GM19467 (cell line): ENCODE measurements at regions not wholly inside any gene's neighbourhood (a gene's known extent, or its start where the extent isn't known, plus 50 kb on each side); places are given as distances from the start of the nearest gene placed in this dataset.

Experiments used
- ATAC-seq: cut with Tn5 transposase; IDR thresholded peaks from one replicate; pipeline ENCODE4 v1.9.1; 2021; ENCODE audit warnings: mild to moderate bottlenecking, moderate library complexity; ENCODE audit not compliant: unreplicated experiment

DNA sequence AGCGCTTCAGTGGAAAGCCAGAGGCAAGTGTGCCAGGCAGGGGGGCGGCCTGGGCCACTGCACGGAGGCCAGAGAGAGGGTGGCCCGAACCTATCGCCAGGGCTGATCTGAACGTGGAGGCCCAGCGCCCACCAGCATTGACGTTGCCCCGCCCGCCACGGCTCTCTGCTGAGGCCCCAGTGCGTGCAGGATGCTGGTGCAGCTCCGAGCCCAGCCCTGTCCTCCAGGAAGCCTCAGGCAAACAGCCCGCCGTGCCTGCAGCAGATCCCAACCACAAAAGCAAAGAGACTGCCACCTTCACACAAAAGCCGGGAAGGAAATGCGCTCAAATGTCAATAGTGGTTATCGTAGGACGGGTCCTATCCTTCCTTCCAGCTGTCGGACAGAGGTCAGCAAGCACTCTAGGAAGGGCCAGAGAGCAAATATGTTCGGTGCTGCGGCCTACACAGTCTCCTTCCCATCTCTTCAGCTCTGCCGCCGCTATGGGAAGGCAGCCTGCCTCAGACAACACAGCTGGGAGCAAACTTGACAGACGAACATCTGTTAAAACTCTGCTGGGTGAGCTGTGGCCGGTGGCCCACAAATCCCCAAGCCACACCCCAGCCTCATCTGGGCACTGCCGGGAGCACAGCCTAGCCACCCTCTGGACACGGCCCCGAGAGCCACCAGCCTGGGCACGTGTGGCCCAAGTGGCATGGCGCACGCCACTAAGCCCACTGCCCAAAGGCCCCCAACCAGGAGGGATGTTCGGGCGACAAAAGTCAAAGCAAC is 146.2 kb downstream of the CRYBB2 start:
- no peak for ATAC-seq

DNA sequence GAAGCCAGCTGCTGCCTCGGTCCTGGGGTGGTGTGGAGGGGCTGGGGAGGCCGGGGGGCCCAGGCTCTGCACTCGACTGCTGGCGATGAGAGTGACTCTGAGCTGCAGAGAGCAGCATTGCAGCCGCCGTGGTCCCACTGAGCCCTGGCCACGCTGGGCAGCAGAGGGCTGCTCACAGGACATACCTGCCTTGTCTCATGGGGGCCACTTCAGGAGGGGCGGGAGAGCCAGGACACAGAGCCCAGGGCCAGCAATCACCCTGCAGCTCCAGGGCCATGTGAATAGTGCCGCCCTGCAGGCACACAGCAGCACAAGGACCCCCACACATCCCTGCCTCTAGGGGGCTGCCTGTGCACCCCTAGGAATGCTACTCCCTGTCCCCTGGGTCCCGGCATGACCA is 147.0 kb downstream of the CRYBB2 start:
- ATAC-seq: no peak

DNA sequence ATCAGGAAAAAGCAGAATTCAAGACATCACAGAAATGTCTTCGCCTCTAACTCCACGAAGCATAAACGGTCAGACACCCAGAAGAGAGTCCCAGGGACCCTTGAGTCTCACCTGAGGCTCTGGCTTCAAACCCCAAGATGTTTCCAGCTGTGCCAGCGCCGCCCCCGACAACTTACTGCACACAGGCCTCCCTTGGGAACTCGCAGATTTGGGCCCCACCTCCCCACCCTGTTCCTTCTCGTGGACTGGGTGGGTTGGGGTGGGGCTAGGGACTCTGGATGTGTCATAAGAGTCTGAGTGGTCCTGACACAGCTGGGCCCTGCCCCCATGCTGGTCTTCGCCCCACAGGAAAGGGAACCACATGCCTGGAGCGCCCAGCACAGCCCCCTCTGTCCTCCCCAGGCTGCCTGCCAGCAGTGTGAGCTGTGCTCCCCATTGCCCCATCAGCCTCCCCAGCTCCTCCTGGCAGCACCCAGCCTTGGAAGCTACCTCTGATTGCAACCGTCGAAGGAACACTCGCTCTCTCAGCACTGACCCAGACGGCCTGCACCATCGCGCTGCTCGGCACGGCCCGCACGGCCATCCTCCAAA is 147.5 kb downstream of the CRYBB2 start:
- ATAC-seq: no peak

DNA sequence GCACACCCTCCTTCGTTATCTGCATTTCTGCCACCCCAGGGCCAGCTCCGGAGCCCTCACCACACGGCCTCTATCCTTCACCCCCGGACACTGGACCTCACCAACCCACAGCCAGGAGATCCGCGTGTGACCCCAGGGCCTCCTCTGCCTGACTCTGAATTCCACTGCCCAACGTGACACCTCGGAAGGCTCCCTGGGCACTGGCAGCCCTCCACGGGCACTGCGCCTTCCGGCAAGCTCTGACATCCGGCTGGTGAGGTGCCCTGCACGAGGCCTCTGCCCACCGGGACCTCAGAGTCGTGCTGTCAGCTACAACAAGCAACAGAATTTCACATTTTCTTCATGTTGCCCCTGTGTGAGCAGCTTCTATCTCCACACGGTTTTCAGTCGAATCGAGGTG is 148.3 kb downstream of the CRYBB2 start:
- no peak for ATAC-seq

DNA sequence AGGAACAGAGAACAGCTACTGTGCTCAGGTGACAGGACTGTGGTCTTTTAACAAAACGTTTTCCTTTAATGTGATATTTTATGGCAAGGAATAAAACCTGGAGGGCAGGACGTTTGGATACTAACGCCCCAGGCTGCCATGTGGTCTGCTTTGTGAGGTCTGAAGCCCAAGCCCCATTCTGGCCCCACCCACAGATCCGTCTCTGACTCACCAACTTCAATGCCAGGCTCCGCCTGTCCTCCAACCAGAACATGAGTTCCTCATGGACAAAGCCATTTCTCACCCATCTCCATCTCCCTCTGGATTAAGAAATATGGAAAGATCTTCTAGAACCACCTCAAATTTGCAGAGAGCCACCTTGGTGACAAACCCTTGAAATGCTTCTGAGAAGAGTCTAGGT is 148.8 kb downstream of the CRYBB2 start:
- ATAC-seq: no peak

DNA sequence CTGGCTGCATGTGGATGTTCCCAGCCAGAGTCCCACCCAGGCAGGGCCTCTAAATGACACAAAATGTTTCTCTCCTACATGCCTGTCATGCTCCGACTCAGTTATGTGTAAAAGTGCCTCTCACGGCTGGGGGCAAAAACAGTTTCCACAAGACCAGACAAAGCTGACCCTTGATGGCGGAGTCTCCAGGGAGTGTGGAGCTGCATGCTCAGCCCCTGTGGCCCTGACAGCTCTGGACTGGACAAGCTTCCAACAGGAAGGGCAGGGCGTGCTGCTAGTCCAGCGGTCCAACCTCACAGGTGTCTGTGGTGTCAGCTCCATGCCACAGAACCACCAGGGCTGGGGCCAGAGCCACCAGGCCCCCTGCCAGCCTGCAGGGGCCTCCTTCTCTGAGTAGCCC is 149.6 kb downstream of the CRYBB2 start:
- ATAC-seq: no peak

DNA sequence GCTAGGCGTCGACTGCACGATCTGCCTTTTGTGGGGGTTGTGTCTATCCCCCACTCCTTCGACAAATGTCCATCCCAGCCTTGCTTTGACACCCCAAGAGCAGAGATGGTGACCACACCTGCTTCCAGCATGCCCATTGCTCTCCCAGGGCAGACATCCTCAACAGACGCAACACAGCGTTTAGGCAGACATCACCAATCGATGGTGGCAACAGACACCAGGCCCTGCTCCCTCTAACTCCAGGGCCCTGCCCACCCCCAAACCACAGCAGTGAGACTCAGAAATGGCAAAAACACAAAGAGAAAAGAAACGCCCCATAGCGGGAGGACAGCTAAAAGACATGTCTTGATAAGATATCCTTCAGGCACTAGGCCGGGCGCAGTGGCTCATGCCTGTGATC is 150.9 kb downstream of the CRYBB2 start:
- ATAC-seq: no peak

DNA sequence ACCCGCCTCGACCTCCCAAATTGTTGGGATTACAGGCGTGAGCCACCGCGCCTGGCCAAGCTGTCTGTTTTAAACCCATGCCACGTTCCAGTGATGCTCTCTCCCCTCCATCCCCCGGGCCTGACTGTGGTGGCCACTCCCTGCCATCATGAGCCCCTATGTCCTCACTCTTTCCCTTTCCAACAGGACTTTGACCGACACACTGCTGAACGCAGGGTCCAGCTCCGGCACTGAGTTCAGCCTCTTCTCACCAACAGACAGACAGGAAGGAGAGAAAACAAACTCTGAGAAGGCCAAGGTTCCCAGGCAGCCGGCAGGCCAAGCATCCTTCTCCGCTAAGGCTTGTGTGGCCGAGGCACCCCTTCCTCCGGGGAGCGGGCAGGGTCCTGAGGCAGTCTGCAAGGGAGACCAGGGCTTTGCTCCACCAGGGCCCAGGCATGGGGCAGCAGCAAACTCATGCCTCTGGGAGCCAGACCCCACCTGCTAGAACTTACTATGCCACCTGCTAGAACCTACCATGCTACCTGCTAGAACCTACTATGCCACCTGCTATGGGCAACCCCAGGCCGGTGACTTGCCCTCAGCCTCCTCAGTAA is 152.7 kb downstream of the CRYBB2 start:
- ATAC-seq: no peak

DNA sequence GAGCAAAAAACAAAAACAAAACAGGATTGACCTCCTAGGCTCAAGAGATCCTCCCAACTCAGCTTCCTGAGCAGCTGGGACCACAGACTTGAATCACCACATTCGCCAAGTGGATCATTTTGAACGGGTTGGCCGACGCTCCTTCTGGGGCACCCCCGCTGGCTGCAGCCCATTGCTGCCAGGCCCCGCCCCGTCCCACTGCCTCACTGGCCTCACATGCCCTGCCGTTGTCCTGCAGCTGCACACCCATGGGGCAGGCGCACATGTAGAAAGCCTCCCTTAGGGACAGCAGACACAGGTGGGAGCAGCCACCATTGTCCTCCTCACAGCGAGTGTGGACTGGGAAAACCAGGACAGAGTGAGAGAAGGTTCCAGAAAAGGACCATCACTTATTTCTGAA is 154.5 kb downstream of the CRYBB2 start:
- no peak for ATAC-seq

DNA sequence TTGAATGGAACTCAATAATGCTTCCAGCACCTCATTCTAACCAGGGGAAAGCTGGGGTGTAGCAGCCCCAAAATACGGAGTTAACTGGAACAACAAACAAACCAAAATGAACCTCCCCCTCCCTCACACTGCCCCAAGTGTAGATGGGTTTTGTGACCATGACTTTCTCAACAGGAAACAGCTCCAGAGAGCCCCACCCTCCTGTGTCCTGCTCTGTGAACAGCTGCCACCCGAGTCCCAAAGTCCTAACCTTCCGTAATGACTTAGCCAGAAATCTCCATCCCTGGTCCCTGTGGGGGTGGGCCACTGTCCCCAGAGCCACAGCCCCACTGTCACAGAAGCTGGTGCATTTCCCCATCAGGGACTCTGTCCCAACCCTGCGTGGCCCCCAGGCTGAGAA is 155.4 kb downstream of the CRYBB2 start:
- ATAC-seq: no peak

DNA sequence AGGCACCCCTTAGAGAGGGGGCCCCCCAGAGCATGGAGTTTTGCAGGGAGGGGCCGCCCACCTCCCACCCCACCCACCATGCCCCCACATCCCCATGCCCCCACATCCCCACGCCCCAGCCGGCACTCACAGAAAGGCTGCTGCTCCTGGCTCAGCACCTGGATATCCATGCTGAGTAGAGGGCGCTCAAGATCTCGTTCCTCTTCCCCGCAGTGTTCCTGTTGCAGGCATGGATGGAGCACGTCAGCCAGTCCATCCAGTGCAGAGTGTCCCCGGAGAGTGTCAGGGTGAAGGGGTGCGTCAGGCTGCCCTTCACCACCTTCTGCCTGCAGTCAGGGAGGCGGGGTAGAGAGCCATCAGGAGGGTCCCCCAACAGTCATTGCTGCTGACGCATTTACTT is 156.2 kb downstream of the CRYBB2 start:
- no peak for ATAC-seq

DNA sequence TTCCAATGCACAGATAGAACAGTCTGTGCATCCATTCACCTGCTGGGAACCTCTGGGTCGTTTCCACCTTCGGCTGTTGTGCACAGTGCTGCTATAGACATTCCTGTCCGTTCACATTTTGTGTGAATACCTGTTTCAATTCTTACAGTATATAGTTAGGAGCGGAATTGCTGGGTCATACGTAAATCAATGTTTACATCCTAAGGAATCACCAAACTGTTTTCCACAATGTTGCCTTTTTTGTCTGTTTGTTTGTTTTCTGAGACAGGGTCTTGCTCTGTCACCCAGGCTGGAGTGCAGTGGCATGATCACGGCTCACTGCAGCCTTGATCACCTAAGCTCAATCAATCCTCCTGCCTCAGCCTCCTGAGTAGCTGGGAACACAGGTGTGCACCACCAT is 158.3 kb downstream of the CRYBB2 start:
- no peak for ATAC-seq

DNA sequence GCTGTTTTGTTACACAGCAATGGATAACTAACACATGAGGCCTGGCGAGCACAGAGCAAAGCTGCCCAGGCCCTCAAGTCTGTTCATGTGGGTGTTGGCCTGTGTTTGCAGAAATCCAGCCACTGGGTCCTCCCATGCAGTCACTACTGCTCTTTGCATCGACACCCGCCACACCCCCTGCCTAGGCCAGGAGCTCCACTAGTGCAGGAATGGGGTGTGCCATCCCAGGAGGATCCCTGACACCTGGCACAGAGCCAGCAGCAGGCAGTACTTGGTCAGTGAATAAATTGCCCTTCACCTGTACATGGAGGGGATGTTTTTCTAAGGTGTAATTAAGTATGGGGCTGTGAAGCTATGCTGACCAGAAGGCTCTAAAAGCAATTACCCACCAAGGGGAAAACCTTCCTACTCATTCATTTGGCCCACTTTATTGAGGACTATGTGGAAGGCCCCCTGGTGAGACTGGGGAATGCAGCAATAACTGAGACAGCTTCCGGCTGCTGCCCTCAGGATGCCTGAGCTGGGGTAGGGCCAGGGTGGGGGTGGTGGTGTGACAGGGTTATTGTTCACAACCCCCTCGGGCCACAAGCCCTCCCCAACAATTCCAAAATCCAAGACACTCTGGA is 160.8 kb downstream of the CRYBB2 start:
- ATAC-seq: no peak

DNA sequence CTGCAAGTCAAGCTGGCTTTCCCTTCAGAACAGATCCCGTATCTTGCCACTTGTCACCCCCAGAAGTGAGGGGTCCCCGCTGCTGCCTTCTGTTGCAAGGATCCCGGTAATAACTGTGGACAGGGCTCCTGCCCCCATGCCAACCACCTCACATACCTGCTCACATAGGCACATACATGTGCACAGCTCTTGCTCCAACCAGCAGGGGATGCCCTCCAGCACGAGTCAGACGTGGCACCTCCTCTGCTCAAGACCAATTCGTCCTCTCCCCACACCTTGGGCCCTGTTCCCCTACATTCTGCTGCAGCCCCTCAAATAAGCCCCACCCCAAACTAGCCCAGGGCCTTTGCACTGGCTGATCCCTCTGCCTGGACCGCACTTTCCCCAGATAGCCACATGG is 163.3 kb downstream of the CRYBB2 start:
- ATAC-seq: no peak

DNA sequence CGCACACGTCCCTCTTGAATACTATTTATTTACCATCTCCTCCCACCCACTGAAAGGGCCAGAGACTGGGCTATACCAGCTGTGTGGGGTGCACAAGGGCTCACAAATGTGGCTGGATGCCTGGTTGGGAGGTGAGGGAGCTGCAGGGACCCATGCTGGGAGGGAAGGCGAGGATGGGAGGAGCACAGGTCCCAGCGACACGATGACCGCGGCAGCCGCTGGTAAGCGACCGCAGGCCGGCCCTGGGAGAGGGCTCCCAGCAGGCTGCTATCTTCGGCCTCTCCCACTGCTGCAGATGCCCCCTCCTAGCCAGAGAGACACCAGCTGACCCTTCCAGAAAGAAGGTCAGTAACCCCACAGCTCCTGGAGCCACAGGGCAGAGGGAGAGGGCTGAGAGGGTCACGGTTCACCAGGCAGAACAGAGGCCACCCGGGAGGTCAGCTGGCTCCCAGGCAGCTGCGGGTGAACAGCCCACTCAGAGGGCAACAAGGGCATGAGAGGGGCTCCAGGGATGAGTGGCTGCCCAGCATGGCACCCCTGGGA is 163.9 kb downstream of the CRYBB2 start:
- no peak for ATAC-seq

DNA sequence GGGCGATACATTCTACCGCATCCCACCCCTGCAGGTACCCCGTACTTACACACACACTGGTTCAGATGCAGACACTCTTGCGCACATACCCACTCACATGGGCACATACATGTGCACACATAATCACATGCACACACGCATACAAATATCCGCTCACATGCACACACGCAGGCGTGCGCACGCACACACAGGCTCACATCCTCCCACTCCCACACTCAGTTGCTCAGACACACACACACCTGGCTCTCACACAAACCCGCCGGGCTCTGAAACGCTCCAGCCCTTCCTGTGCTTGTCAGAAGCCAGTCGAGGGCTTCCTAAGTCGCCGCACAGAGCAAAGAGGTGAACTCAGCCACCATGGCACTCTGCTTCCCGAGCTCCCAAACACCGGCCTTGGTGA is 164.5 kb downstream of the CRYBB2 start:
- no peak for ATAC-seq

DNA sequence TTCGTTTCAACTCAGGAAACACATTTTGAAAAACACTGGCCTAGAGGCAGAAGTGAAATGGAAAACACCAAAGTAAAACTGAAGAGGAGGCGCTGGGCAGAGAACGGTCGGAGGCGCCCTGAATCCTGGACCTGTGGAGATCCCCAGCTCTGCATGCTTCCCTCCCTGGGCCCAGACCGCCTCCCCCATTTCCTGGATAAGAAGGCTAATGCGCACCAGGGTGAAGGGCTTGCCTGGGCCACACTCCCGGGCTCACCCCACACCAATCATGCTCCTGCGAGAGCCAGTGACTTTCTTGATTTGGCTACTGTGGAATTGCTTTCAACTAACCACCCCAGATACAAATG is 167.1 kb downstream of the CRYBB2 start:
- ATAC-seq: no peak

DNA sequence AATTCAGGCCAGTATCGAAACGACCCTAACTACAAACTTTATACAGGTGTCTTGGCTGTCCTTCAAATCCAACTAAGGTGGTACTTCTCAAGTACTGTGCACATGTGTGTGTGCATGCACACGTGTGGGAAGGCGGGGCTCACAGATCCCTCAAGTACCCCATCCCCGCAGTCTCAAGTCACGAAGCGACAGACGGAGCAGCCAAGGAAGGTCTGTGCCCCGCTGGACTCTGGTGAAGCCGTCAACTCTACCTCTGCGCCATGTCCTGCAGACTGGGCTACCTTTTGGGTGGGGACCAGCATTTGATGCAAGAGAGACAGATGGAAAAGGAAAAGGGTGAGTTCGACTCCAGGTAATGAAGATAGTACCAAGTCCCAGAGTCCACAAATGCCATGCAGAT is 169.0 kb downstream of the CRYBB2 start:
- ATAC-seq: no peak

DNA sequence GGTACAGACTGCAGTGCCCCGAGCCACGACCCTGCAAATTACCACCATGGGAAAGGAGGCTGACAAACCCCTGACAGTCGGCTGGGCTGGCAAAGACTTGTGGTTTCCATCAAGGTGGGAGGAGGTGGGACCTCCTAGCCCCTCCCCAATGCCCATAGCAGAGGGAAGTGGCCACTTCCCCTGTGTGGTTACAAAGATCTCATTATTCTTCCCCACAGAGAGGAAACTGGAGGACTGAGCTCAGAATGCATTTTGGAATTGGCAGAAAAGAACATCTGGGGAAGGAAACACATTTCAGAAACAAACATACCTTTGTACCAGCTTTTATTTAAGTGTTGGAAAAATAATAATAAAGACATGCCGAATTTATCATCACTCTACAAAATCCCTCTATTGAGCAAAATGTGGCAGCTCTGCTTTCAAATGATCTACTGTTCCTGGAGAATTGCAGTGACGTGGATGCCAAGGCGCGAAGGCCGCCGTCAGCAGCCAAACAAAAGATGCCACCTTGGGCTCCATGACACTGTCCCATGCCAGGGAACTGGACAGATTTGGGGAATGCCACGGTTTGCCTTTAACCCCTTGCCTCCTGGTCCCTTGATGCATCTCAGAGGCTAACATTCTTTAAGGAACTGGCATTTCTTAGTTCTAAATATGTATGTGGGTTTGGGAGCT is 169.6 kb downstream of the CRYBB2 start:
- ATAC-seq: no peak

DNA sequence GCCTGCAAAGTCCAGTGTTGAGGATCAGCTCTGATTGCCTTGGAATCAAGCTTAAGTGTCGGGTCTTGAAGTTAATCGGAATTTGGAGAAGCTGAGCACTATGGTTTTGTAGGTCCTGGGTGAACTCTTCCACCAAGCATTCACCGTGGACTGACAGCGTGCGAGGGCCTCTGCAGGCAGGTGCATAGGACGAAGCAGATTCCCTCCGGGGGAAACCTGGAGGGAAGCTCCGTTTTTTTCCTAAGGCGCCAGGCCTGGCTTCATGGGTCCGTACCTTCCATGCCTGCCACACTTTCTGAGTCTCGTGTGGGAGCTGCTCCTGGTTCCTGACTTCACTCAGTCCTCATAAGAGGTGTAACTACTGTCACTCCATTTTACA is 170.1 kb downstream of the CRYBB2 start:
- ATAC-seq: no peak
